GM21717 (cell line): ENCODE measurements at regions not wholly inside any gene's neighbourhood (a gene's known extent, or its start where the extent isn't known, plus 50 kb on each side); places are given as distances from the start of the nearest gene placed in this dataset.
"Not testable (repeated sequence)": the region's sequence is repeated elsewhere in the genome, so short reads cannot be mapped to it uniquely, and the experiment has no call there.

ENCODE experiments used
- ATAC-seq: cut with Tn5 transposase; IDR thresholded peaks from one replicate; pipeline ENCODE4 v1.9.1; 2021; ENCODE audit warnings: mild to moderate bottlenecking, moderate library complexity; ENCODE audit not compliant: unreplicated experiment

GRCh38 chrX:6990552-6991193 is 156.8 kb upstream of the STS start:
- no peak for ATAC-seq

GRCh38 chrX:6989858-6990257 is 157.7 kb upstream of the STS start:
- no peak for ATAC-seq

GRCh38 chrX:6988694-6989093 is 158.8 kb upstream of the STS start:
- not testable (repeated sequence) for ATAC-seq

GRCh38 chrX:6986915-6987314 is 160.6 kb upstream of the STS start:
- no peak for ATAC-seq

- no peak for ATAC-seq
Measured at GRCh38 chrX:6985537-6985936, 162.0 kb upstream of the STS start.

GRCh38 chrX:6983207-6983955 is 164.1 kb upstream of the STS start:
- no peak for ATAC-seq

- no peak for ATAC-seq
Measured at GRCh38 chrX:6981718-6982406, 165.7 kb upstream of the STS start.

GRCh38 chrX:6980981-6981380 is 166.5 kb upstream of the STS start:
- no peak for ATAC-seq

- ATAC-seq = no peak
Measured at GRCh38 chrX:6968231-6968630, 179.3 kb upstream of the STS start.

GRCh38 chrX:6965729-6966128 is 181.8 kb upstream of the STS start:
- no peak for ATAC-seq

- ATAC-seq = no peak
Measured at GRCh38 chrX:6962006-6962355, 185.5 kb upstream of the STS start.

- no peak for ATAC-seq
Measured at GRCh38 chrX:6961286-6962005, 186.1 kb upstream of the STS start.

- no peak for ATAC-seq
Measured at GRCh38 chrX:6959006-6959405, 188.5 kb upstream of the STS start.

GRCh38 chrX:6954836-6955235 is 192.7 kb upstream of the STS start:
- ATAC-seq = no peak

GRCh38 chrX:6946168-6946567 is 201.3 kb upstream of the STS start:
- ATAC-seq = no peak

- ATAC-seq = no peak
Measured at GRCh38 chrX:6941041-6941440, 206.5 kb upstream of the STS start.

GRCh38 chrX:6932942-6933341 is 214.6 kb upstream of the STS start:
- ATAC-seq = not testable (repeated sequence)

- no peak for ATAC-seq
Measured at GRCh38 chrX:6930307-6930849, 217.1 kb upstream of the STS start.

GRCh38 chrX:6924443-6925077 is 223.0 kb upstream of the STS start:
- ATAC-seq = no peak

GRCh38 chrX:6917666-6918065 is 229.8 kb upstream of the STS start:
- ATAC-seq = no peak

GRCh38 chrX:6910218-6910617 is 237.3 kb upstream of the STS start:
- ATAC-seq = no peak
